HEK293T (cell line): ENCODE measurements at regions not wholly inside any gene's neighbourhood (a gene's known extent, or its start where the extent isn't known, plus 50 kb on each side); places are given as distances from the start of the nearest gene placed in this dataset.

Experiments
- BHLHE40 ChIP-seq: fragments of 450-650 bp; IDR thresholded peaks from 2 replicates; pipeline ENCODE4 v1.6.1; 2016; ENCODE audit warnings: mild to moderate bottlenecking, moderate library complexity, borderline replicate concordance
- FOXA1 ChIP-seq: fragments of 450-650 bp; IDR thresholded peaks from 2 replicates; pipeline ENCODE4 v1.6.1; 2016; ENCODE audit warnings: mild to moderate bottlenecking
- L3MBTL2 ChIP-seq: fragments of 450-650 bp; conservative IDR thresholded peaks from 2 replicates; pipeline ENCODE4 v1.6.1; 2016; ENCODE audit warnings: mild to moderate bottlenecking
- SUZ12 ChIP-seq: fragments of 450-650 bp; IDR thresholded peaks from 2 replicates; pipeline ENCODE4 v1.6.1; 2016; ENCODE audit warnings: mild to moderate bottlenecking

DNA sequence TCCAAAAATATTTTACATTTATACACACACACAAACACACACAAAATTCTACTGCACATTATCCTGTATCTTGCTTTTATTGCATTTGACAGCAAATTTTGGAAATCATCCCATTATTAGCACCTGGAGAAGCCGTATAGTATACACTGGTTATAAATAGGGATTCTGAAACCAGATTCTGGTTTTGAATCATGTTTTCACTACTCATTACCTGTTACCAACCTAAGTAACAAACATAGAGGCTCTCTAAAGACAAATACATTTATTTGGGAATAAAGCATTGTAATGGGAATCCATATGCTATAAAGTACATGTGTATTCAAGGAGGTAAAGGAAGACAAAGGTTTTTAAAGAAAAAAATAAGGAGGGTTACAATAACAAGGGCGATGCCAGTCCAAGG is 106.8 kb downstream of the OR2B2 start:
- TF ChIP-seq SUZ12 (no peak), L3MBTL2 (no peak), FOXA1 (no peak), BHLHE40 (no peak)
